ENCODE measurements at regions not wholly inside any gene's neighbourhood (a gene's known extent, or its start where the extent isn't known, plus 50 kb on each side); places are given as distances from the start of the nearest gene placed in this dataset.
A peak's percentile ranks its signal among the peaks of the same experiment; 100 is the strongest.

DNA sequence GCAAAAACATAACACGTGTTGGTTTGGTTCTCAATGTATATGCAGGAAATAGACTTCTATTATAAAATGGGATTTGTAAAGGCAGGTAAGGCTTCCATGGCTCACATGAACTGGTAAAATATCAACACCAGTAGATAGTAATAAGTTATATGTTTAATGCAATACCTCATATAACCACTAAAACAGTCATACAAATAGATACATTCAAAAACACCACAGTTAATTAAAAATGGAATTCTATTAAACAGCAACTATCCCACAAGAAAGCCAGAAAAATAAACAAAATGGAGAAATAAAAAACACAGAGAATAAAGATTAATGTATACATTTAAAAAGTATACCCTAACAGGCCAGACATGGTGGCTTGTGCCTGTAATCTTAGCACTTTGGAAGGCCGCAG lies 243.8 kb upstream of the LRATD1 start:
- ATAC-seq (ENCODE audit: poor library complexity) (no peak), DNase-seq (no peak)
- intact Hi-C loops (cut with DNase I): no loop called here

DNA sequence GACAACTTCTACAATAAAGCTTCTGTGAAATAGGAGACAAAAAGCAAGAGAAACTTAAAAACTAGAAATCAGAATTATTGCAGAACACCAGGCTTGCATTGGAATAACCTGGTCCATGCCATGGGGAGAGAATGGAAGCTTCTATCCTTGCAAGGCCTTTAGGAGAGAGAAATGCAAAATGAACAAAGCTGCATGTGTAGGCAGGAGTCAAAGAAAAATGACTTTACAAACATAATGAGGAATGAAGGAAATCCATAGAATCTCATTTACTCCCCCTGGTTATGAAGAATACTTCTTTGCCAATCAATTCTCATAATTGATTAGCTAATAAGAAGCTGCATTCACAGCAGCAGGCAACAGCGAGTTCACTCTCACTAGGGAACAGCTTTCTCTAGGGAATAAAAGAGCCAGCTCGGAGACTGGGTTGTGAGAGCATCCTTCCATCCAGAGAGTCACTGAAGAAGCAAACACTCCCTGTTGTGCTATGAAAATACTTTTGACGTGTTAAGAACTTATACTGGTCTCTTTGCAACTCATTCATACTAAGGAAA lies 235.9 kb upstream of the LRATD1 start:
- no peak for DNase-seq
- no peak for ATAC-seq (ENCODE audit: poor library complexity)
- intact Hi-C loops (cut with DNase I): no loop called here

DNA sequence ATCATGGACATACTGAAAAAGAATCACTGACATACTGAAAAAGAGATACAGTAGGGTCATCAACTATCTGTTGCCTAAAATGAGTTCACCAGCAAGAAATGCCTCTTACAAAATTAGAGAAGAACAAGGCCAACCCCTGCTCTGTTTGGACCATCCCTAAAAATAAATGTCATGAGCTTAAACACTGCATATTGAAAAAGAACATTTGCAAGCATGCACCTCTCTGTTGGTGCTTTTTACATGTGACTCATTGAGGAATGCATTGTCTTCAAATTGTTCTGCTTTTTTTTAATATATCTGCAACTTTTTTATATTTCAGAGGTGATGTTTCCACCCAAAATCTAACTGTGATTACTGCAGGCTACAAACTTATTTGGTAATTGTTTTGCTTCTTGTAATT lies 233.9 kb upstream of the LRATD1 start:
- ATAC-seq (ENCODE audit: poor library complexity): no peak
- intact Hi-C loops (cut with DNase I): no loop called here
- no peak for DNase-seq

DNA sequence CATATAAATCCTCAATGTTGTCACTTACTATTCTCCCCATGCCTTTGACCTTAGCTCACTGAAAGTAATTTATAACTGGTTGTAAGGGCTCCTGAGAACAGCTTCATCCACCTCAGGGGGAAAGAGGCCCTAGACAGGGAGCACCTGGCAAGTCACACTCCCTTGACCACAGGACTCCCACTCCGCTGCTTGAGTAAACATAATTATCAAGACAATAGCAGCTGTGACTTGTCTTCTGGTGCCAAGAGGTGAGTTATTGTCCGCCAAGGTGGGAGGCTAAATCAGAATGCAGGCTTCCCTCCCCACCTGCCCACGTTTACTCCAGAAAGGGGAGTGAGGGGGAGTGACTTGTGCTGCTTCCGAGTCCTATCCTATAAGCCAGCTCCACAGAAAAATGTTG lies 230.6 kb upstream of the LRATD1 start:
- intact Hi-C loops (cut with DNase I): no loop called here
- DNase-seq: no peak
- ATAC-seq (ENCODE audit: poor library complexity): no peak

DNA sequence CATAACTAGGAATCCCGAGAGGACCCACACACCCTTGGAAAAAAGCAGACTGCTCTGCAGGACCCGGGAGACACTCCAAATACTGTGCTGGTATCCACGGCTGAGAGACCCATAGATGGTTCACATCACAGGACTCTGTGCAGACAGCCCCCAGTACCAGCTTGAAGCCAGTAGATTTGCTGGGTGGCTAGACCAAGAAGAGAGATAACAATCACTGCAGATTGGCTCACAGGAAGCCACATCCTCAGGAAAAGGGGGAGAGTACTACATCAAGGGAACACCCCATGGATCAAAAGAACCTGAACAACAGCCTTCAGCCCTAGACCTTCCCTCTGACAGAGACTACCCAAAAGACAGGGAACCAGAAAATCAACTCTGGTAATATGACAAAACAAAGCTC lies 223.8 kb upstream of the LRATD1 start:
- no peak for DNase-seq
- intact Hi-C loops (cut with DNase I): no loop called here
- ATAC-seq (ENCODE audit: poor library complexity): no peak

DNA sequence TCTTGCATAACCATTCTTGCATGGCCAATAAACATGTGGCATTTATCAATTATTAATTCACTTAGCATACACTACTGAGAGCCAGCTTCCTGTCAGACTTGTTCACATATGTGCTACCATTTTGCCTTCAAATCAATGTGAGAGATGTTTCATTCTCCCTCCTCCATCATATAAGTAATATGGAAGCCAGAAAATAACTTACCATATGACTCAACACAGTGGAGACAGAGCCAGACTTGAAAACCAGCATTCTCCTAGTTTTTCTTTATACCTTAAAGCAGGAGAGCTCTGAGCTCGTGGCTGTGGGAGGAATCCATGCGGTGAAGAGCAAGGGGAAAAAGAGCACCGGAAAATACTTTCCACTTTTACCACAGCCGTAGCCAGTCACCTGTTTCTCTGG lies 215.0 kb upstream of the LRATD1 start:
- intact Hi-C loops (cut with DNase I): no loop called here
- DNase-seq (no peak), ATAC-seq (ENCODE audit: poor library complexity) (no peak)

DNA sequence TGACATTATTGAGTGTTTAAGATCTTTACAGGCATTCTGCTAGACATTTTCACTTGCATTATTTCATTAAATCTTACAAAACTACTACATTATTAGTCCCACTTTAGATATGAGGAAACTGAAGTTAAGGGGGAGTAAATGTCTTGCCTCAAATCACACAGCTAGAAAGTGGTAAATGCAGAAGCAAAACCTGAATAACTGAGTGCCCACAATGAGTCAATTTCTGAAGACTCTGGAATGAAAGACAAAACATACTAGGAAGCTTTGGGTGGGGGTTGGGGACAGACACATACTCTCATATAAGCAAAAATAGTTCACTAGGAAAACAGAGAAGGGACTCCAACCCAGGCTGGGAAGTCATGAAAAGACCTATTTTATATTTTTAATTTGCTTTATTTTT lies 214.4 kb upstream of the LRATD1 start:
- DNase-seq (no peak), ATAC-seq (ENCODE audit: poor library complexity) (no peak)
- intact Hi-C loops (cut with DNase I): no loop called here

DNA sequence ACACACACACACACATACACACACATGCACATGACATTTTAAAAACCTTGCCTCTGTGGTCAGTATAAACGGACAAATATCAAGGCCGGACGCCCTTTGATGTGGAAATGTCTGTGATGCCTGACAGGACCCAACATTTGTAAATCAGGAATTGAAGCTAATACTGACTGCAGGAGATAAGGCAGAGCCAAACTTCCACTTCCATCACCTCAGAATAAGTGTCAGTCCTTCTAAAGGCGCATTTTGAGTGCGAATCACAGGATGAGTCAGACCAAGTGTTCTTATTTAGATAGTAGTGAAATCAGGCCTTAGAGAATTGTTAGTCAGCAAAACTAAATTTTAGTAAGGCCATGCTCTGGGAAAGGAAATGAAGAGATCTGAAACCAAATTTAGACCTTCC lies 211.7 kb upstream of the LRATD1 start:
- intact Hi-C loops (cut with DNase I): no loop called here
- no peak for ATAC-seq (ENCODE audit: poor library complexity)

DNA sequence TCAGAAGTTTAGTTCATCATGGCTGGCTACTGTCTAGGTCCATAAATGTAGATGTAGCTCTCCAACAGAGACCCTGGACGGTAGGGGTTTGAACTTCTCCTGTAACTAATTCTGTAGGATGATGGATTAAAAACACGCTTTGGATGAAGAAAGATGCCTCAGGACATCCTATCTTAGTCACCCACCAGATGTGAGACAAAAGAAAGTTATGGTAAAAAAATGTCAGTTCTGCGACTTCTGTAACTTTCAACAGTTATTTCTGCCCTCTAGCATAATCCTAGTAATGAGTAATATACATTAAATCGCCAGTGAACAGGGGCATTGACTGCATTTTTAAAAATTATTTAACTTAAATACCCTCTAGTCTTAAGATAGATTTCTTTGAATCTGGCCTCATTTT lies 210.1 kb upstream of the LRATD1 start:
- ATAC-seq (ENCODE audit: poor library complexity) (no peak), DNase-seq (no peak)
- intact Hi-C loops (cut with DNase I): no loop called here

More for the DNA sequence above, 211.7 kb upstream of the LRATD1 start:
- no peak for DNase-seq

DNA sequence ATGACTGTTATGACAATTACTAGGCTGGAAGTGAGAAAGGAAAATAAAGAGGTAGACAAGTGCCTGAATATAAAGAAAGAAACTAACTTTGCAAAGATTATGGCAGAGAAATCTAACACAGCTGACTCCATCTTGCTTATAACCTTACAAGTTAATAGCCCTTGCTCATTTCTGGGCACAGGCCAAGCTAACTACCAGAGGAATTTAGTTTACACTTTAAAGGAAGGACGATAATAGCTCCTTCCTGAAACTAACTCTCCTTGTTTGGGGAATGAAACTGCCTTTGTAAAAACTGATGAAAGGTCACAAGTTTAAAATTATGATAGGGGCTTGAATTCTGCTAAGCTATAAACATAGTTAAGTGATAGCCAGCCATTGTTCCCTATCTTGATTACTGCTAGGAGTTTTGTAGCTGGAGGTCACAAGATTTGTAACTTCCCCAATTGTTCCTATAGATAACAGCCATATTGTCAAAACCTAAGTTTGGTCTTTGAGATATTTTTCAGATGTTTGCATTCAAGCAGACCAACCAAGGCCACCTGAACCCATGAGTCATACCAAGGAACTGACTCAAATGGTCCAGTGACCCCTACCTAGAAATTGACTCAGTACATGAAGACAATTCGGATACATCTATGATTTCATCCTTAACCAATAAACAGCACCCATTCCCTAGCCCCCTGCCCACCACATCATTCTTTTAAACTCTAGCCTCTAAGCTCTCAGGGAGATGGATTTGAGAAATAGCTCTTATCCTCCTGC lies 209.2 kb upstream of the LRATD1 start:
- ATAC-seq (ENCODE audit: poor library complexity) (no peak), DNase-seq (no peak)
- intact Hi-C loops (cut with DNase I): no loop called here

DNA sequence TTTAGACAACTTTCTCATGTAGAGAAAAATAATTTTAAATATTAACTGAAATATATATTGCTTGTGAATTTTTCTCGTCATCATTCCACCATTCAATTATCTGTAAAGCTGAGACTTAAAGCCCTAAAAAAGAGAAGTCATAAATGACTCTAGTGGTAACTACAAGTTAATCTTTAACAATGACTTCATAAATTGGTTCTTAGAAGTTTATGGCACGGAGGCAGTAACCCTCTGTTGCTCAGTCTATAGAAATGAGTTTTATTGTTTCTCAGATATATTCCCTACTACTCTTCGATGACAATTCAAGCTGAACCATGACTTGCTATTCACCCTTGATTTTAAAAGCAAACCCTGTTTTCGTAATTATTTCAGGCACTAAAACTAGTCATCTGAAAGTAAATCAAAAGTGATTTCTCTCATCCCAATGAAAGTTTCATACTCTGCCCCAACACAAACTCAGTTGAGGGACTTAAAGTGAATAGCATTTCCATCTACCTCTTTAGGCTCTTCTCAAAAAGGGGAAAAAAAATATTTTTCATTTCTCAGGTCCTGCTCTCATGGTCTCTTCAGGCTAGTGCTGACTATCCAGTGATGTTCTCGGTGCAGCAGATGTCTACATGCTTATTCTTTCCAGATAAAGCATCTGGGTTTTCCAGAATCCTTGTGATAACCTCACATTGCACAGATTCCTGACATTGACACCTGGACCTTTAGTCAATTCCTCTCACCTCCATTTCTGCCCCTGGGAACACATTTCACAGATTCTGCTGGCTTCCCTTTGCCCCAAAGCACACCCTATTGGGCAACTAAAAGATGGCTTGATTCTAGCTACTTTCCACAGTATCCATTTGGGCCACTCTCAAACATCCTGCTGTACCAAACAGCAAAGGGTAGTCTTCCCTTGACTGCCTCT lies 207.8 kb upstream of the LRATD1 start:
- DNase-seq (no peak), ATAC-seq (ENCODE audit: poor library complexity) (no peak)
- intact Hi-C loops (cut with DNase I): no loop called here

DNA sequence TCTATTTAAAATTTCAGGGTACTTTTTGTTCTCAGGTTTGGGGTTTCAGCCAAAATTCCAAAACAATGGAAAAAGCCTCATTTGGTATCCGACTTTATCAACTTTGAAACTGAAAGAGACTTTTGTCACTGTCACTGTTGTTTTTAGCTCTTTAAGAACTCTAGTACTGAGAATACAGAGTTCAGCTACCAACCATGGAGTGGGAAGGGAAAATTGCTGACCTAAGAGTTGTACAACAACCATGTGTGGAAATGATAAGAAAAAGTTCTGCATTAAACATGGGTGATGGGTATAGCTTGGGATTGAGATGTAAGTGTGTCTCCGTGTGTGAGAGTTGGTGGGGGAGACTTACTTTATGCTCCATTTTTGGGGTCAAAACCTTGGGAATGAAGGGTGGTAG lies 206.6 kb upstream of the LRATD1 start:
- DNase-seq (no peak), ATAC-seq (ENCODE audit: poor library complexity) (no peak)
- intact Hi-C loops (cut with DNase I): no loop called here

DNA sequence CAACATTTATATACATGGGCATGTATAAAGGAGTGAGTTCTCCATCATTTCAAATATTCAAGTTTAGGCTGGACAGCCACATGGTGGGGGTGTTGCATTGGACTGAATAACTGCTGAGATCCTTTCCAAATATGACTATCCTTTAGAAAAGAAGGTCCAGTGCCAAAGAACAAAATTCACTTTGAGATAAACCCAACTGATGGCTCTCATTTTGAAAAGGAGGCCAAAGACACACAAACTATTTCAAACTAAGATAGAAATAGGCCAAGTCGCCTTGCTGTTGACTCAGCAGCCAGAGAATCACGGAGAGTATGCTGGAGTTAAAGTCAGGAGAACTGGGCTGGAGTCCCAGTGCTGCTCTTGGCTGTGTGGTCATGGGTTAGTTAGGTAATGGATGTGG lies 204.5 kb upstream of the LRATD1 start:
- DNase-seq (no peak), ATAC-seq (ENCODE audit: poor library complexity) (peak; percentile 76)
- intact Hi-C loops (cut with DNase I): no loop called here

DNA sequence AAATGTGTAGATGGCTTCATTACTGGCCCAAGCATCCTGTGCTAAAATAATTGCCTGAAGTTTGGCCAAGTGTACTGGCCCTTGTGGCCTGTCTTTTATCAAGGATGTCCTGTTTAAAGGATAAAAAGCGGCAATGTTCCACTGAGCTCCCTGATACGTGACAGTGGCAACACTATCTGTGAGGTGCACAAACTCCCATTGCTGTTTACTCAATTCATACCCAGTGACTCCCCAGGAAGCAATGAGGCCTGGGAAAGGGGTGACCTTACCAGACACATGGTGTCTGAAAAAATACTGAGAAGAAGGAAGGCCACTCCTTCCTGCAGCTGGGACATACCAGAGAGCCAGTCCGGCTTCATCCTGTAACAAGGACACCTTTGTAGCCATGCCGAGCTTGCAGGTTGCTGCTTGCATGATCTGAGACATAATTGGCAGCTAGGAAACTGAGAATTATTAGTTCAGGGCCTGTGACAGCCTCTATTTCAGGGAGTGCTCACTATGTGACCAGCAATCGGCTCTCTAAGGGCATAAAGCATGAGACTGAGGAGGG lies 198.5 kb upstream of the LRATD1 start:
- ATAC-seq (ENCODE audit: poor library complexity) (no peak), DNase-seq (no peak)
- intact Hi-C loops (cut with DNase I): no loop called here

DNA sequence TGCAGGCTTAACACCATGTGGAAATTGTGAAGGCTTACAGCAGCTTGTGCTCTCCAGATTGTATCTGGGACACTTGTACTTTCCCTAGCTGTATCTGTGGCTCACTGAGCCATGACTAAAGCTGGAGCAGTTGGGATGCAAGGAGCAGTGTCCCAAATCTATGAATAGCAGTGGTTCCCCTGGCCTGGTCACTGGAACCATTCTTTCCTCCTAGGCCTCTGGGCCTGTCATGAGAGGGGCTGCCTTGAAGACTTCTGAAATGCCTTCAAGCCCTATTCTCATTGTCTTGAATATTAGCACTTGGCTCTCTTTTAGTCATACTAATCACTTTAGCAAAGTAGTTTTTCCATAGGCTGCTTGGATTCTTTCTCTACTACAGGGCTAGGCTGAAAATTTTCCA lies 186.8 kb upstream of the LRATD1 start:
- ATAC-seq (ENCODE audit: poor library complexity): no peak
- intact Hi-C loops (cut with DNase I): no loop called here

DNA sequence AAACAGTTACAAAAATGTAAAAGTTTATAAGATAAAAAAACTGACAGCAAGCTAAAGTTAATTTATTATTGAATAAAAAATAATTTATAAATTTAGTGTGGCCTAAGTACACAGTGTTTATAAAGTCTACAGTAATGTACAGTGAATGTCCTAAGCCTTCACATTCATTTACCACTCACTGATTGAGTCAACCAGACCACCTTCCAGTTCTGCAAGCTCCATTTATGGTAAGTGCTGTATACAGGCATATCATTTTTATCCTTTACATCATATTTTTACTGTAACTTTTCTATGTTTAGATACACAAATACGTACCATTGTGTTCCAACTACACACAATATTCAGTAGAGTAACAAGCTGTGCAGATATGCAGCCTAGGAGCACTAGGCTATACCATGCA lies 184.2 kb upstream of the LRATD1 start:
- intact Hi-C loops (cut with DNase I): no loop called here
- ATAC-seq (ENCODE audit: poor library complexity): no peak
- no peak for DNase-seq

More for the DNA sequence above, 186.8 kb upstream of the LRATD1 start:
- no peak for DNase-seq

DNA sequence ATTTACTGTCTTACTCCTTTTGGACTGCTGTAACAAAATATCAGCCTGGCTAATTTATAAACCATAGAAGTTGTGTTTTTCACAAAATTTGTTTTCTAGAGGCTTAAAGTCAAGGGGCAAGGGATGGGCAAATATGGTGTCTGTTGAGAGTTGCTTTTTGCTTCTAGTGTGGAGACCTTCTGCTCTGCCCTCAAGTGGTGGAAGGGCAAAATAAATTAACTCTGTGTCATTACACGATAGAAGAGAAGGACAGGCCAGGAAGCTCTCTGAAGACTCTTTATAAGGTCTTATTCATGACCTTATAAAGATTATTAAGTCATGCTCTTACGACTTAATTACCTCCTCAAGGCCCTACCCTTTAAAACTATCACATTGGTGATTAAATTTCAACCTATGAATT lies 181.2 kb upstream of the LRATD1 start:
- DNase-seq (no peak), ATAC-seq (ENCODE audit: poor library complexity) (no peak)
- intact Hi-C loops (cut with DNase I): no loop called here

DNA sequence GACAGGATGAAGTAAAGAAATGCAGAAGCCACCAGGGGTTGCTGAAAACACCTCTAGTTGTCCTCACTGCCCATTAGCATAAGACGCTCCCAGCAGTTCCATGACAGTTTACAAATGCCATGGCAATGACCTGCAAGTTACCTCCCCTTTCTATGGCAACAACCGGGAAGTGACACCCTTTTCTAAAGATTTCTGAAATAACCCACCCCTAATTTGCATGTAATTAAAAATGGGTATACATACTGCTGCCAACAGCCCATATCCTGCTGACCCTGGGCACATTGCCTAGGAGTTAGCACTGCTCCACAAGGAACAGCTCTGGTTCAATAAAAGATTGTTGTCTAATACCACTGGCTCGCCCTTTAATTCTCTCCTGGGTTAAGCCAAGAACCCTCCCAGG lies 178.3 kb upstream of the LRATD1 start:
- ATAC-seq (ENCODE audit: poor library complexity): no peak
- intact Hi-C loops (cut with DNase I): no loop called here
- no peak for DNase-seq

DNA sequence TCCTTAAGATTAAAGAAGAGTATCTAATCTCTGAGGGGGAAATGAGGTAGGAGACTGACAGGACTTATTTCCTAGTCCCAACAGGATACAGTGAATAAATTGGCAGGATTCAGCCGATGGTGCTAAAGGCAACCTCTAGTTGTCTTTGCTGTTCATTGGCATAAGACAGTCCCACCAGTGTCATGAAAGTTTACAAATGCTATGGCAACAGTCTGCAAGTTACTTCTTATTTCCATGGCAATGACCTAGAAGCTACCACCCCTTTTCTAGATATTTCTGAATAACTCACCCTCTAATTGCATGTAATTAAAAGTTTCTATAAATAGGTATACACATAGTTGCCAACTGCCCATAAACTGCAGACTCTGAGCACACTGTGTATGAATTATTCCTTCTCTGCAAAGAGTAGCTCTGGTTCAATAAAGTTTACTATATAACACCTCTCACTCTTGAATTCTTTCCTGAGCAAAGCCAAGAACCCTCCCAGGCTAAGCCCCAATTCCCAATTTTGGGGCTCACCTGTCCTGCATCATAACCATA lies 172.7 kb upstream of the LRATD1 start:
- intact Hi-C loops (cut with DNase I): no loop called here
- no peak for DNase-seq
- no peak for ATAC-seq (ENCODE audit: poor library complexity)
